IPS-NIHi11 (cell line): ENCODE measurements at regions not wholly inside any gene's neighbourhood (a gene's known extent, or its start where the extent isn't known, plus 50 kb on each side); places are given as distances from the start of the nearest gene placed in this dataset.
A peak's percentile ranks its signal among the peaks of the same experiment; 100 is the strongest.
"Not testable (repeated sequence)": the region's sequence is repeated elsewhere in the genome, so short reads cannot be mapped to it uniquely, and the experiment has no call there.

Experiments
- DNase-seq: peaks from one replicate; pipeline ENCODE4 v3.0.0; 2012; ENCODE audit warnings: mixed read lengths, low spot score

- DNase-seq: peak; percentile 4
These were observed 227.4 kb upstream of the CXorf51B start for GRCh38 chrX:146581981-146582712.

DNA sequence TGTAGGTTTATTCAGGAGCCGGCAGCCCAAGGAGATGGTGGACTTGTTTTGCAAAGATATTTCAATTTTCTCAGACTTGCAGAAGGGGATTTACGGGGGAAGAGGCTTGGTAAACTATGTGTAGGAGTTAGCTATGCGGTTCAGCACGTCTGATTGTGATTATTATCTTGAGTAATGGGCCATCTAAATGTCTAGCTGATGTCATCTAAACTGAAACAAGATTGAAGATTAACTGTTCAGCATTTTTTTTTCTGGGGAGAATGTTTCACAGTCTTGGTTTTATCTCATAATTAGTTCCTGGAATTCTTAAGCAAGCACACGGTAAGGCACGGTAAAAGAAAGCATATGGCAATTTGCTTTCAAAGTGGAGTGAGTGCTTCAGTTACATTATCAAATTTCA is 207.3 kb upstream of the CXorf51B start:
- DNase-seq: no peak

DNA sequence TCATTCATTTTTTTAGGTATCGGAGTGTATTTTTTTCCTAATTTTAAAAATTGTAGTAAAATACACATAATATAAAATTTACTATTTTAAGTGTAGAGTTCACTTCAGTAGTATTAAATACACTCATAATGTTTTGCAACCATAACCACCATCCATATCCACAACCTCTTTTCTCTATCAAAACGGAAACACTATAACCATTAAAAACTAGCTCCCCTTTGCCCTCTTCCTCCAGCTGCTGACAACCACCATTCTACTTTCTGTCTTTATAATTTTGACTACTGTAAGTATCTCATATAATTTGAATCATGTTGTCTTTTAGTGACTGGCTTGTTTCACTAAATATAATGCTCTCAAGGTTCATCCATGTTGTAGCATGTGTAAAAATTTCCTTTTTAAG is 205.4 kb upstream of the CXorf51B start:
- no peak for DNase-seq

GRCh38 chrX:146614663-146615478 is 194.7 kb upstream of the CXorf51B start:
- DNase-seq: no peak

DNA sequence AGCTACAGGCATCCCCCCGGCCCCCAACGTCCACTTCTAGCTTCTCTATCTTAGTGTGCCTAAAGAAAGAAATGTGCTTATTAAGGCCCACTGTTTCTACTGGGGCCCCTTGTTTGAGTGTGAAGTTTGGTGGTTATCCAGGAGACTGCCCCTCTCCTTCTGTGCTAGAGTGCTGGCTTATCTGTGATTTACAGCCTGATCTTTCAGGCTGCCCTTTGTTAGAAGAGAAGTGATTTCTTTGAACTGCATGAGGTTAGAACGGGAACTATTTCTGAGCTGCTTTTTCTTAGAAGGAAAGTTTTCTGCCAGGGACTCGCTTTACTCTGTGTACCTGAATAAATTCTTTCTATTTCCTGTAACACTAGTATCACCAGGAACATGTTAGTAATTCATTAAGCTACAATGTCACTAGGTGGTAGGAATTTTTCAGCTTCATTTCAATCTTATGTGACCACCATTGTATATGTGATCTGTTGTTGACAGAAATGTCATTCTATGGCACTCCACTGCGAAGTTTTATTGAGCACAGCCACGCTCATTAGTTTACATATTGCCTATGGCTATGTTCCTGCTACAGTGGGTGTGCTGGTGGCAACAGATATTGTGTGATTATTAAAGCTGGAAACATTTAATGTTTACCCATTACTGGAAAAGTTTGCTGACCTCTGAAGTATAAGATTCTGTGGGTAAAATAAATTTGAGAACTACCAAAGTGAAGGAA is 193.8 kb upstream of the CXorf51B start:
- no peak for DNase-seq

- not testable (repeated sequence) for DNase-seq
These were observed 189.6 kb upstream of the CXorf51B start for GRCh38 chrX:146619943-146620342.

DNA sequence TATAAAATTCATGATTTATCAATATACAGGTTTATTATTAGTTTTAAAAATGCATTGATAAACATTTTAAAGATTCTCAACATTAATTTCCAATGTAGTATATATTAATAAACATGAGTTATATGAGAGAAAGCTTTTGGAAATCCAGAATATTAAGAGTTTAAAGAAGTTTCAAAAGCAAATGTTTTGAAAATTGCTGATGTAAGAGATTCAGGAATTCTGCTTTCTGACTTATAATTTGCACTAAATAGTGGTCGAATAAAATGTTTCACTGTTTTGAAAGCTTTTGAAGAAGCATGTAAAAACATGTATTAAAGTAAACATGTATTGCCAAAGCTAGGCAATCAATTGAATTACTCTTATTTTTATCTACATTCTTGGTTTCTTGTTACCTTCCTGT is 151.2 kb upstream of the CXorf51B start:
- DNase-seq: no peak

- peak; percentile 26 for DNase-seq
These were observed 101.8 kb upstream of the CXorf51B start for GRCh38 chrX:146707781-146708180.

DNA sequence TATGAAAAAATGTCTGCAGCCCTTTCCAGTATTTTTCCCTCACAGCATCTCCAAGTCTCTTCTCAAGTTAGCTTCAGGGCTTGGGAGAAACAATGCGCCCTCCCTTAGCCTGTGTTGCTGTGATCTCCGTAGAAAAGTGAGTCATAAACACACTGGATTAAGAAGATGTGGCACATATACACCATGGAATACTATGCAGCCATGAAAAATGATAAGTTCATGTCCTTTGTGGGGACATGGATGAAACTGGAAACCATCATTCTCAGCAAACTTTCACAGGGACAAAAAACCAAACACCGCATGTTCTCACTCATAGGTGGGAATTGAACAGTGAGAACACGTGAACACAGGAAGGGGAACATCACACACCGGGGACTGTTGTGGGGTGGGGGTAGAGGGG is 100.7 kb upstream of the CXorf51B start:
- DNase-seq: not testable (repeated sequence)

DNA sequence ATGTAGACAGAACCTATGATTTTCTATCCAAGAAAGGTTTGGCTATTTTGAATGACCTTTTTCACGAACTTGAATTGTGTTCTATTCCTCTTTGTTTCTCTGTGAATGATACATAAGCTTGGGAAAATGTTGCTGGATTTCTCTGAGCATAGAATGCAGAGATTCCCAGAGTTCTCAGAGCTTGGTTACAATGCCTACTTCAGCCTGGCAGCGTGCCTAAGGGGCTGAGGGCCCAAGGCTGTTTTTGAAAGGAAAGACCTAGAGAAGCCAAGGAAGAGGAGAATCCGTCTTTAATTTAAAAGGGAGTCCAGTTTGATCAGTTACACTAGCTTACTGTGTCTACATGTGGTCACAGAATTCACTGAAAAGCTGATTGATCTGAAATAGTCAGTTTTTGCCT is 55.3 kb upstream of the CXorf51B start:
- no peak for DNase-seq

GRCh38 chrX:146755214-146755613 is 54.4 kb upstream of the CXorf51B start:
- no peak for DNase-seq
